GM18499 (cell line): ENCODE measurements at regions not wholly inside any gene's neighbourhood (a gene's known extent, or its start where the extent isn't known, plus 50 kb on each side); places are given as distances from the start of the nearest gene placed in this dataset.

Source experiments
- ATAC-seq: cut with Tn5 transposase; IDR thresholded peaks from one replicate; pipeline ENCODE4 v1.9.1; 2021; ENCODE audit warnings: moderate number of reproducible peaks; ENCODE audit not compliant: insufficient read depth, unreplicated experiment

DNA sequence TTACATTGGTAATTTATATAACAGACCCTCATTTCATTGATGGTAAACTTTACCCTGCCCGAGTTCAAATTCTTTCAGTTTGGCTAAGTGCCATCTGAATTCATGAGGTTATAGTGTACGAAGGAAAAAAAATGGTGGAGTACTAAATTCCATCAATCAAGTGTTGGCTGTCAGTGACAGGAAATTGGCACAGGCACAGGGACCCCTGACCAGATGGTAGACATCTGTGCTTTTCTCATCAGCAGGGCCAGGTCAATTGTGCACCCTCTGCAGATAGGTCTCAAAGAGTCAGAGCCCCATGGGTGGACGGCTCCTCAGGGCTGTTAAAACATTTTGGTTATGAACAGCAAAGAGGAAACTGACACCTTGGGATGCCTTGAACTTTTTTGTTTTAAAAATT, 439.2 kb downstream of the SETBP1 start:
- no peak for ATAC-seq

DNA sequence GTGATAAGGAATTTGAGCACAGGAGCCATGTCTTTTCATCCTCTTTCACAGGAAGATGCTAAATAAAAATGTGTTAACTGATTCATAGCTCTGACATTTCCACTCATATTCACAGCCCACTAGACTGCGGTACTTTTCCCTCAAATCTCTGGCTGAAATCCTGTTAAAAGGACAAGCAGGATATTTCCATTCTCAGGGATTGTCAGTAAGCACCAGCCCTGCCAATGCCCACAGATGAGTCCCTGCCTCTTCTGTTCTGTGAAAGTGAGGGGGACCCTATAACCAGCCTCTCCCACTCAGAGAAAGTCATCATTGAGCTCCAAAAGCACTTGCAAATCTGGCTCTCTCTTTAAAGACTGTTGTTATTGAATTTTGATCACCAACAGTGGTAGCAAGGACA, 440.5 kb downstream of the SETBP1 start:
- no peak for ATAC-seq

DNA sequence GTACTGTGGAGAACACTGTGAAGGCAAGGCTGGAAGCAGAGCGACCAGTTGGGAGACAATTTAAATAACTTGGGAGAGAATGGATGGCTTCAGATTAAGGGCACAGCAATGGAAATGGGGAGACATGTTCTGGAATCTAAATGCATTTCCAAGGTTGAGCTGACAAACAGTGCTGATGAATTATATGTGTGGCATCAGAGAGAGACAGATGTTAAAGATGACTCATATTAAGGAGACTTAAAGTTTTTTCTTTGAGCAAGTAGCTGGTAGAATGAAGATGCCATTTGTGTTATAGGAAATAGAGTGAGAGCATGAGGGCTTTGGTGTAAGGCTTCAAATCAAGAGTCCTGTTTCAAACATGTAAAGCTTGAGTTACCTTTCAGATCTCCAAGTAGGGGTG, 441.8 kb downstream of the SETBP1 start:
- ATAC-seq, result no peak

DNA sequence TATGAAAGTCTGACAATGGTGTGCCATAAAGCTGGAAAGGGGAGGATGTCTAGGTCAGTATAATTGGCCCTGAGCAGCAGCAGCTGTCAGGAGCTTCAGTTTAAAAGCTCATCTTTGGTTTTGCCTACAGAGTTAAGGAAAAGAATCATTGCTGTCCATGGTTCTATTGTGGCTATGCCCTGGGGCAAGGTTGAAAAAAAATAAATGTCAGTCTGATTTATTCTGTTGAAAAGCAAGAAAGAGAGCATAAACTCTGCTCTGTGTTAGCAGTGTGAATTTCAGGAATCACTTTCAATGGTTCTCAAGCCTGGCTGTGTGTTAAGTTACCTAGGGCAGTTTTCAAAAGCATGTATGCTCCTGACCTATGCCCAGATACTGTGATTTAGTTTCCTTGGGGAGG, 446.7 kb downstream of the SETBP1 start:
- ATAC-seq, result no peak

DNA sequence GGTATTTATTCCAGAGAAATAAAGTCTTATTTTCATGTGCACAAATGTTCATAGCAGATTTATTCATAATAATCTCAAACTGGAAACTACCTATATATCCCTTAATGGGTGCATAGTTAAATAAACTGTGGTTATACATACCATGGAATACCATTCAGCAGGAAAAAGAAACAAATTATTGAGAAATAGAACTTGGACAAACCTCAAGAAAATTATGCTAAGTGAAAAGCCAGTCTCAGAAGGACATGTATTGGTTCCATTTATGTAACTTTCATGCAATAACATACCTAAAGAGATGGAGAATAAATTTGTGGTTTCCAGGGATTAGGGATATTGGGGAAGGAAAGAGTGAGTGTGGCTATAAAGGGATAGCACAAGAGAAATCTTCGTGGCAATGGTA, 452.6 kb downstream of the SETBP1 start:
- no peak for ATAC-seq

DNA sequence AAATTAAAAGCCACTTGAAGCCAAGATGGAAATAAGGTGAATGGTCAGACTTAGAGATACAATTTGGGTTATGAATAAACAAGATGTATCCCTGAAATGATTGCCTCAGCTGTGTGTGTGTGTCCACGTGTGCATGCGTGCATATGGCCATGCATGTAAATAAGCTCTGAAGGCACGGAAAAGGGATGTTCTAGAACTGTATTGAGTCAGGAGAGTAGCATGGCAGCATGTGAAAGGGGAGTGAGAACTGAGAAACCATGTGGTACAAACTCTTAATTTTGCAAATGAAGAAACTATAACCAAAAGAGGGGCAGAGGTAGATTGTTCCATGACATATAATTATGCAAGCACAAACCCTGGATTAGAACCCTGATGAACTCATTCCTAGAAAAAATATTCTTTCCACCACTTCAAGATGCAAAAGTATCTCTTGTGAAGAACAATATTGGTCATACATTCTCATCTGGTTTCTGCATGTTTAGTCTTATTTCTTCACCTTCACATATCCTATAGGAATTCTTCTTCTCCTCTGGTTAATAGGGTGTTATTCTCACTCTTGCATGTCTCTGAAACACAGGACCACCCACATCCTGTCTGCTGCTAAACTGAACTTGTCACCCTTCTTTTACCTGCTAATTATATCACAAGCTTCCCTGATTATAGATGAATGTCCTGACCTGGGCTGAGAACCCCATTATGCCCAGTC, 455.8 kb downstream of the SETBP1 start:
- ATAC-seq, result no peak

DNA sequence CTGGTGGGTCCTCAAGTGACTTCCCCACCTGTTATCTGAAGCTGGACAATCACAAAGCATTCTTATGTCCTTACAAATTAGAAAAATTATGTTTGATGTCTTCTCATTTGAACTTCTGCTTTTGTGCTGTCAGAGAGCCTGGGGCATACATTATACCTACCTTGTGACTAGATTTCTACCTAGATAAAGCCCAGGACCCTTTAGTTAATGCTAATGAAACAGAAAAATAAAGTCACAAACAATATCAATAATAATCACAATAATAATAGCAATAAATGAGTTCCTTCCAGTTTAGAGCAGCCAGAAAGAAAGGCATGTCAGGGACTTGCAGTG, 456.4 kb downstream of the SETBP1 start:
- ATAC-seq, result no peak

DNA sequence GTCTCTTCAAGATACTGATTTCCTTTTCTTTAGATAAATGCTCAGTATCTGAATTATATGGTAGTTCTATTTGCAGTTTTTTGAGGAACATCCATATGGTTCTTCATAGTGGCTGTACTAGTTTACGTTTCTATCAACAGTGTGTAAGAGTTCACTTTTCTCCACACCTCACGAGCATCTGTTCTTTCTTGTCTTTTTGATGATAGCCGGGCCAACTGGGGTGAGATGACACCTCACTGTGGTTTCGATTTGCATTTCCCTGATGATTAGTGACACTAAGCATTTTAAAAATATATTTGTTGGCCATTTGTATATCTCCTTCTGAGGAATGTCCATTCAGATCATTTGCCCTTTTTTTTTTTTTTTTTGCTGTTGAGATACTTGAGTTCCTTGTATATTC, 458.8 kb downstream of the SETBP1 start:
- ATAC-seq, result no peak

DNA sequence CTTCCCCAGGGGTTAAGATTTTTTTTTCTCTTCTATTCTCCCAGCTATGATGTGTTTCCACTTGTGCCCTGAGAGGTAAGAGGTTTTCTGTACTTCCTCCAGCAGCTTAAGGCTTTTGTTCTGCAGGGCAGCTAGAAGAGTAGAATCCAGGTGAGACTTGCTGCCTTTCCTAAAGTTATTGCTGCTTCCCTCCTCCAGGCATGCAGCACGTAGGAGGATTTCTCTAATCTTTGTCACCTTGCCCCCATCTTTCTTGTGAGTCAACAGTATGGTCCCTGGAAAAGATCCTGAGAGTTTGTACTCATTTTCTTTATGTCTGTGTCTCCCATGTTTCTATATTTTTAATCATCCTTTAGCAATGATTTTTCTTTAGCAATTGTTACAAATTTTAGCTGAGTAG, 462.2 kb downstream of the SETBP1 start:
- ATAC-seq, result no peak

DNA sequence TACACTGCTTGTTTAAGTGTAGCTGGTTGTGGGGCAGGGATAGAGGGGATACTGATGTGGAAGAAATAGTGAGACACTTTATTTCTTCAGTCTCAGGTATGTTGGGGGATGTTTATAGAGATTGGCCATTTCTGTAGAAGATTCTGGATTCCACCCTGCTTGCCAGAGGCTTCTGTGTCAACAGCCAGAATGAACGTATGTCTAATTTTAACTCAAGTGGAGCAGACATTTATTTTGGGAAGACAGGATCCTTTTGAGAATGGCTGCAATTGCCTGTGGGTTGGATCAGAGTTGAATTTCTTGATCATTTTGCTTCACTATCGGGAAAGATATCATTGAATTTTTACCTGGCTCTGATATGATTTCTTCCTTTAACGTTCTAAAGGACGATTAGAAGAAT, 465.6 kb upstream of the SLC14A2 start:
- no peak for ATAC-seq

DNA sequence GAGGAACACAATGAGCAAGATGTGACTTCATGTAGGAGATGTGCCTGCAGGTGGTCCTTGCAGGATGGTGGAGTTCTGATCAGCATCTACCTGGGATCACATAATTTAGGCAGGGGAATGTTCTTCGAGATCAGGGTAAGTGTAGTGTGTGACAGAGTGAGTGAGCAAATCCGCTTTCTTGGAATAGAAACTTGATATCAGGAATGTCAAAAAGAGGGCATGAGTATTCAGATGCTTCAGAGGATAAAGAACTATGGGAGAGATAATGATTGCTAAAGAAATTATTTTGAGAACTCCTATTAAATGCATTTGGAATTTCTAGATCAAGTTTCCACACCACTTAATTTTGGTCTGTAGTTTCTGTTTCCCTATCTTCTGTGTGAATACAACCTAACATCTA, 463.6 kb upstream of the SLC14A2 start:
- ATAC-seq, result no peak

DNA sequence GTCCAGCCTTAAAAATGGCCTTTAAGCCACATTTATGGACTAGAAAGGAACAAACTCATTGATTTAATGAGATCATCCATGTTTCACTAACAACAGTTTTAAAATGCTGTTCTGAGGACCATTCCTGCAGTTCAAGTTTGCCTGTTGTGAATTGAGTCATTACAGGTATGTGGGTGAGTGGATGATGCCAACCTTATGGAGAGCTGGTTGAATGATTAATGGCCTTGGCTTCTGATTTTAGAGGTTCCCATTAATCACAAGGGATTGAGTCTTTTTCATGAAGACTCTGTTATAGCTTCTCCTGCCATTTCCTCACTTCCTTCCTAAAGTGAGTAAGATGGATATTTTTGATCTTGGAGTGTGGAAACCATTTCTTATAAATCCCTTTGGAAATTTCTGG, 459.8 kb upstream of the SLC14A2 start:
- ATAC-seq, result no peak

DNA sequence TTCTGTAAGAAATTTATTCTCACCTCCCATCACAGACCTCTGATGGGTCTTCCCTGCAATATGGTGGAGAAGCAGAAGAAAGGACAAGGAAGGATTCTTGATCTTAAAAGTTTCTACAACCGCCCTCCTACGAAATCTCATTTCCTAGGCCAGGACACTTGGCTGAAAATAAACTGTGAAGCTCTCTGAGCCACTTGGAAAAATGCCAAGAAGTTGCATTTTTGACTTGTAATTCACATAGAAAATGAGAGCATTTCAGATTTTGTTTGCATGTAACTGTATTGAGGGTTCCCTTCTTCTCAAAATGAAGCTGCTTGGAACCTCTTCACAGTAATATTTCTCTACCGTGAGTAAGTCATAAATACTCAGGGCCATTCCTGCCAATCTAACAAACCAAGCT, 458.3 kb upstream of the SLC14A2 start:
- ATAC-seq, result no peak

DNA sequence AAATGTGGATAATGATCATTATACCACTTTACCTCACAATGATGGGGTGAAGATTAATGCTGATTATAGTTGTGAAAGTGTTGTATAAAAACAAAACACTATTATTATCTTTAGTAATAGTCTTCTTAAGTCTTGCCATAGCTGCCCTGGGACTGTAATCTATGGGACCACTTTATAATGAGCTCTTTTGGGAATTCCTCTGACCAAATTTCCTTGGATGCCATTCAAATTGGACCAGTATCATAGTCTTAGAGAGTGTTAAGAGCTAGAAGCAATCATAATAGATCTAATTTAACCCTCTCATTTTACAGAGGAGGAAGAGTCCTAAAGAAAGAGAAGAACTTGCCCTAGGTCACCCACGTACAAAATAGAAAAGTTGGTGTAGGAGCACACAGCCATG, 457.7 kb upstream of the SLC14A2 start:
- no peak for ATAC-seq

DNA sequence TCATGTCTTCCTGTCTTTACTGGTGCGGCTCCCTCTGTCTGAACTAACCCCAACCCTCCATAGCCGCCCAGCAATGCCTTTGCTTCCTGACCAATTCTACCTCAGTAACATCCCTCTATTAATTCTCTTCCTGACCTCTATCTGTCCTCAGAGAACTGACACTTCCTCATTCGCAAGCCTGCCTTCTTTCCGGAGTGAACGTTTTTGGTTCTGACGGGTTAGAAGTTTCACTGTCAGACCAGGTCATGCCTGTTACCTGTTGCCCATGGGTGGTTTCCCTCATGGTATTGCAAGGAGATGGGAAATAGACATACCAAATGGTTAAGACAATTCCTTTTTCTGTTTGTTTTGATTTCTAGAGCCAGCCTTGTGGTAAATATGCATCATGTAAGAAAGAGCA, 453.4 kb upstream of the SLC14A2 start:
- peak; percentile 80 for ATAC-seq

DNA sequence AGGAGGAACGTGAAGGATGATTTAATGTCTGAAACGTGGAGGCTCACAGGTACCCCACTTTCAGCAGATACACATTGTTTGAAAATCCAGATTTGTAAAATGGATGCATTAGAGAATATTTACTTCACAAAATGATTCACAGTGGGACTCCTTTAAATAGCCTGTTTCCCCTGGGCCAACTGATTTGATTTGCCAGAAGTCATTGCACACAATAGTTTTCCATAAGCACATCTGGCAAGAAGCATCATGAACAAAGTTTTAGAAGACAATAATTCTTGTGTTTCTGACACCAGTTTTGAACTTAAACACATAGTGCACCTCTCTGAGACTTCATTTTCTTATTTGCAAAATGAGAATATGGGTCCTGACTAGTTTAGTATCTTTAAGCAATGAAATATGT, 451.4 kb upstream of the SLC14A2 start:
- ATAC-seq, result no peak

DNA sequence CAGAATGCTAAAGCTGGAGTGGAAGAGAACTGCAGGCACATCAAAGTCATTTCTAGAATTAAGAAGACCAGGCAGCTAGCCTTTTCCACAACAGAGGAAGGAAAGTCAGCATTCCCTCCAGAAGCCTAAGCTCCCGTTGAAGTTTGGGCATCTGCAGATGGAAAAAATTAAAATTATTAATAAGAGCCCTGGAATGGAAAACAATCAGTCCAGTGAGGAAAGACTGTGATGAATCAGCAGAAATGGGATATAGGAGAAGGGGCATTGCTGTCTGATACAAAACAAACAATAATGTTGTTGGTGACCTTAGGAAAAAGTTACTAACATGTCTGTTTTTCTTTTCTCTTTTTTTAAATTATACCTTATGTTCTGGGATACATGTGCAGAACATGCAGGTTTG, 450.7 kb upstream of the SLC14A2 start:
- ATAC-seq, result no peak

DNA sequence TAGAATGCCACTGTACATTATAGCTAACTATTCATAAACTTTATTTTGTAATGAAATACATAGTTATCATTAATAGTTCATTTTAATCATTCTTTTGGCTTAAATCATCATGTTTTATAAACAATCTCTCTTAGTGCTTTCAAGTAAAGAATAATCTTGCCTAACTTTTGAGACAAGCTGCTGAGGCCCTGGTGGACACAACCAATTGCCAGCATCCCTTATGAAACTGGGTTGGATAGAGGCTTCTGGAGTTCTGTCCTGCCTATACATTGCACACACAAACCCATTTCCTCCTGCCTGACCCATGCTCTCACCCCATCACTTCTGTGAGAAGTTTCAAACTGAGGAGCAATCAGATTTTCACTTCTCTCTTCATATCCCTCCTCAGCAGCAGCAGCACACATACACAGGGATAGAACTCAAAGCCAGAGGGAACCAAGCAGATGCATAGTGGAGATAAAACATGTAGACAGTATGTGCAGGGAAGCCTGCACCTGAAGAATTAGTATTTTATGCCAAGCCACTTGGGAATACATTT, 450.0 kb upstream of the SLC14A2 start:
- ATAC-seq, result no peak

DNA sequence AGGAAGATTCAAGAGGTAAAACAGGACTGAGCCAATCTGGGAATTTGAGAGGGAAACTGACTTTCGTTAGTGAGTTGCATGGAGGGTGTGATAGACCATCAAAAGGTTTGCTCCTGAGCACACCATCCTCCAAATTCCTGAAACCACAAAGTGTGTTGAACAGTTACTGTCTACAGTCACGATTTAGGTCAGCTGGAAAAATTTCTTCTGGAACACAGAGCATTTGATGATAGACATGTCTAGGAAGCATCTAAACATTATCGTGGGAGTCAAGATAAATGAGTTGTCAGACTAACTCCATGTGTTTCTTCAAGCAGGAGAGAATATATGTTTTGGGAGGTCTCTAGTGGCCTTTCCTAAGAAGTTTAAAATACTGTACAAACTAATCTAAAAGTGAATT, 449.4 kb upstream of the SLC14A2 start:
- no peak for ATAC-seq

DNA sequence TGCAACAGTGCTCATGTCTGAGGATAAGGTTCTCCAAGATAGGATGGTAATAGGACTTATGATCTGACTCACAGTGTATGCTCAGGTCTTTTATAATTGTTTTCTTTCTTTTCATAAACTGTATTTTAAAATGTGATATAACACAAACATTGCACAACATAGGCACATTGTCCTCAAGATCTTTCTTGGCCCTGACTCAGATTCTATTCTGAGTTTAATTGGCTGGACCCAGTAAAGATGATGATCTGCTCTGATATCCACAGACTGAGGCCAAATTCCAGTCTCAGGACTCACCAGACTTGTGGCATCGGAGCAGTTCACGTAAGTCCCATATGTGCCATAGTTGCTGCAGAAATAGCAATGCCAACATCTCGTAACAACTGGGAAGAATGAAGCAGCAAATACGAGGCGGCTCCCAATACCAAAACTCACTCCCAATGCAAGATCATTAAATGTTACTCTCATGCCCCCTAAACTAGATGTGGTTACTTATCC, 448.9 kb upstream of the SLC14A2 start:
- ATAC-seq, result no peak

DNA sequence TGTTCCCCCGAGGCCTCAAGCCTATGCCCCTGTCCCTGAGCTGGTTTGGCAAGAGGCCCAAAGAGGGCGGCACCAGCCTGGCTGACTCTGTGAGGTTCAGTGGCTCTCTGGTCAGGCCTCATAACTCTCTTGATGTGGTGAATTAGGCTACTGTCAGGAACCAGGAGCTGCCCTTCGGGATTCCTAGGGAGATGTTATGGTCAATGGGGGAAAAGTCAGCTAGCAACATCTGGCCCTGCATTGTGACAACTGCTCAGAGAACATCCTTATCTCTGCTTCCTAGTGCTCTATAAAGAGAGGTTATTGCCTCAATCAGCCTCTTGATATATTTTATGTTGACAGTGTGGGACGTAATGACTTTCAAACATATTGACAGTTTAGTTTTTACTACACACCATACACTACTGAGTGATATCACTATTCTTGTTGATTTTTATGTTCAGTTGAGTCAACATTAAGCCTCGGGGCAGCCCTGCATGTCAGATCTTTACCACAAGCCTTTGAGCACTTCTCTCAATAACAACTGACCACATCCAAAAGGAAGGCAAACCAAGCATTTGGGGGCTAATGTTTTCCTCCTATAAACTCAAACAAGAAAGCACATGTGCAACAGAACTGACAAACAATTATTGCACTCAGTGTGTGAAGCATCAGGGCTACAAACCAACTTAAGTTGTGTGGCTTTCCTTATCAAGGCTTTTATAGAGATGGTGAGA, 448.3 kb upstream of the SLC14A2 start:
- ATAC-seq, result no peak
